Liver (tissue), 6 donors: ENCODE measurements at regions not wholly inside any gene's neighbourhood (a gene's known extent, or its start where the extent isn't known, plus 50 kb on each side); places are given as distances from the start of the nearest gene placed in this dataset.
"Not testable (repeated sequence)": the region's sequence is repeated elsewhere in the genome, so short reads cannot be mapped to it uniquely, and the experiment has no call there.

Experiments used
- DNase-seq: peaks from one replicate; pipeline ENCODE4 v3.0.0-alpha.2; 2017; ENCODE audit warnings: low spot score
- H3K27ac ChIP-seq, 2 donors: one replicate each; pipeline ENCODE4 v1.7.0; 2013; ENCODE audit warnings: inconsistent platforms in 2 of 2, low read length in 2 of 2, control low read depth in 1 of 2, low read depth in 1 of 2, mild to moderate bottlenecking in 1 of 2
- H3K27me3 ChIP-seq, 4 donors: one replicate each; pipeline versions ENCODE4 v1.6.1 to v1.7.0; 2013; ENCODE audit warnings: low read length in 3 of 4, inconsistent platforms in 1 of 4, mild to moderate bottlenecking in 1 of 4, moderate library complexity in 1 of 4; ENCODE audit not compliant: control insufficient read depth in 4 of 4, insufficient read depth in 4 of 4
- H3K36me3 ChIP-seq, 4 donors: one replicate each; pipeline versions ENCODE4 v1.6.1 to v1.7.0; 2013; ENCODE audit warnings: low read length in 3 of 4, mild to moderate bottlenecking in 3 of 4, low read depth in 1 of 4, moderate library complexity in 1 of 4; ENCODE audit not compliant: control insufficient read depth in 4 of 4, insufficient read depth in 3 of 4
- H3K4me1 ChIP-seq, 4 donors: one replicate each; pipeline versions ENCODE4 v1.6.1 to v1.7.0; 2013; ENCODE audit warnings: low read length in 3 of 4, mild to moderate bottlenecking in 3 of 4, moderate library complexity in 1 of 4; ENCODE audit not compliant: control insufficient read depth in 4 of 4, insufficient read depth in 4 of 4
- H3K4me3 ChIP-seq, 3 donors: one replicate each; pipeline versions ENCODE4 v1.6.1 to v1.7.0; 2013; ENCODE audit warnings: low read length in 3 of 3, control low read depth in 1 of 3, low read depth in 1 of 3, mild to moderate bottlenecking in 1 of 3
- H3K9ac ChIP-seq, 2 donors: one replicate each; pipeline ENCODE4 v1.7.0; 2013; ENCODE audit warnings: low read length in 2 of 2, mild to moderate bottlenecking in 2 of 2, moderate library complexity in 2 of 2, control low read depth in 1 of 2, low read depth in 1 of 2
- H3K9me3 ChIP-seq, 4 donors: one replicate each; pipeline versions ENCODE4 v1.6.1 to v1.7.0; 2013; ENCODE audit warnings: low read length in 3 of 4; ENCODE audit not compliant: control insufficient read depth in 4 of 4
- WGBS: extraction: QIAGEN DNeasy Blood & Tissue Kit; methylation state at CpG from one replicate; pipeline ENCODE4 v1.1.7; 2013; 5-methylcytosine and 5-hydroxymethylcytosine counted together
- donor health status: healthy.
- donor health status: healthy.
- donor health status: healthy.

DNA sequence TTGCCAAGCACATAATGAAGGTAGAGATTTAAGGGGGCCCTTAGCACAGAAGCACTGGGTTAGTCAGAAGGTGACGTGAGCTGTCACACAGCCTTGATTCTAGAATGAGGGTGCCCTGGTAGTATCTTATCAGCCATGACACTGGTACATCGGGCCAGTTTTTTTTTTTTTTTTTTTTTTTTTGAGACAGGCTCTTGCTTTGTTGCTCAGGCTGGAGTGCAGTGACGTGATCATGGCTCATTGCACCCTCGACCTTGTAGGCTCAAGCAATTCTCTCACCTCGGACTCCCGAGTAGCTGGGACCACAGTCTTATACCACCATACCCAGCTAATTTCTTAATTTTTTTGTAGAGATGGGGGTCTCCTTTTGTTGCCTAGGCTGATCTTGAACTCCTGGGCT lies 872.6 kb upstream of the DEFB115 start:
- DNase-seq, H3K27ac ChIP-seq, H3K36me3 ChIP-seq, H3K4me1 ChIP-seq, H3K4me3 ChIP-seq, H3K27me3 ChIP-seq, H3K9me3 ChIP-seq, H3K9ac ChIP-seq: not testable (repeated sequence)
- 79% methylated on average over 6 of the region's 6 CpGs for WGBS

- not testable (repeated sequence) for DNase-seq, H3K36me3 ChIP-seq, H3K4me1 ChIP-seq, H3K9ac ChIP-seq, H3K4me3 ChIP-seq, H3K27ac ChIP-seq, H3K27me3 ChIP-seq, H3K9me3 ChIP-seq
- 95% methylated on average over 4 of the region's 4 CpGs for WGBS
Measured at GRCh38 chr20:30386099-30386498, 871.4 kb upstream of the DEFB115 start.

- H3K4me1 ChIP-seq, DNase-seq, H3K9me3 ChIP-seq, H3K27me3 ChIP-seq, H3K36me3 ChIP-seq, H3K9ac ChIP-seq, H3K27ac ChIP-seq, H3K4me3 ChIP-seq: not testable (repeated sequence)
- 93% methylated on average over 4 of the region's 4 CpGs for WGBS
Measured at GRCh38 chr20:30387823-30388222, 869.6 kb upstream of the DEFB115 start.

GRCh38 chr20:30393523-30393922 lies 863.9 kb upstream of the DEFB115 start:
- not testable (repeated sequence) for H3K9ac ChIP-seq, DNase-seq, H3K4me3 ChIP-seq, H3K27me3 ChIP-seq, H3K27ac ChIP-seq, H3K9me3 ChIP-seq, H3K36me3 ChIP-seq, H3K4me1 ChIP-seq
- WGBS = 99% methylated on average over 1 of the region's 1 CpG

- H3K4me1 ChIP-seq, H3K9me3 ChIP-seq, H3K9ac ChIP-seq, H3K4me3 ChIP-seq, H3K27ac ChIP-seq, DNase-seq, H3K27me3 ChIP-seq: not testable (repeated sequence)
- H3K36me3 ChIP-seq = peaks cover 0 to 17% (median 10%) of the 10 kb centered on the region in 4 donors
- 94% methylated on average over 2 of the region's 2 CpGs for WGBS
Measured at GRCh38 chr20:30397111-30397510, 860.4 kb upstream of the DEFB115 start.

- H3K4me1 ChIP-seq, H3K4me3 ChIP-seq, H3K9ac ChIP-seq, DNase-seq, H3K27me3 ChIP-seq, H3K9me3 ChIP-seq, H3K27ac ChIP-seq: not testable (repeated sequence)
- peaks cover 2 to 14% (median 7%) of the 10 kb centered on the region in 4 donors for H3K36me3 ChIP-seq
- 95% methylated on average over 18 of the region's 18 CpGs for WGBS
Measured at GRCh38 chr20:30405061-30405460, 852.4 kb upstream of the DEFB115 start.

GRCh38 chr20:30405585-30405984 lies 851.9 kb upstream of the DEFB115 start:
- not testable (repeated sequence) for DNase-seq, H3K27ac ChIP-seq, H3K36me3 ChIP-seq, H3K9ac ChIP-seq, H3K4me1 ChIP-seq, H3K9me3 ChIP-seq, H3K4me3 ChIP-seq, H3K27me3 ChIP-seq
- 92% methylated on average over 27 of the region's 27 CpGs for WGBS

DNA sequence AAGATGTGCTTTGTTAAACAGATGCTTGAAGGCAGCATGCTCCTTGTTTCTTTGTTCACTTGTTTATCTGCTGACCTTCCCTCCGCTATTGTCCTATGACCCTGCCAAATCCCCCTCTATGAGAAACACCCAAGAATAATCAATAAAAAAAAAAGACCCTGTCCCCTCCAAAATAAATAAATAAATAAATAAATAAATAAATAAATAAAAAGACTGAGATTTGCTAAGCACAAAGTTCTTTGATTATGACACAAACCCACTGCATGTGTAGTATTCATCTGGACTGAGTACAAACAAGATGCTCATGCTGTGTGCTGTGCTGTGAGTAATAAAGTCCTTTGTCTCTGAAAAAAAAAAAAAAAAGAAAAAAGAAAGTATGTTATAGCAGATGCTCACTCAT lies 851.1 kb upstream of the DEFB115 start:
- not testable (repeated sequence) for H3K4me1 ChIP-seq, H3K9ac ChIP-seq, H3K27me3 ChIP-seq, H3K27ac ChIP-seq, H3K36me3 ChIP-seq, H3K4me3 ChIP-seq, H3K9me3 ChIP-seq, DNase-seq
- WGBS = 0% methylated on average over 1 of the region's 1 CpG
